ENCODE measurements at regions not wholly inside any gene's neighbourhood (a gene's known extent, or its start where the extent isn't known, plus 50 kb on each side); places are given as distances from the start of the nearest gene placed in this dataset.

DNA sequence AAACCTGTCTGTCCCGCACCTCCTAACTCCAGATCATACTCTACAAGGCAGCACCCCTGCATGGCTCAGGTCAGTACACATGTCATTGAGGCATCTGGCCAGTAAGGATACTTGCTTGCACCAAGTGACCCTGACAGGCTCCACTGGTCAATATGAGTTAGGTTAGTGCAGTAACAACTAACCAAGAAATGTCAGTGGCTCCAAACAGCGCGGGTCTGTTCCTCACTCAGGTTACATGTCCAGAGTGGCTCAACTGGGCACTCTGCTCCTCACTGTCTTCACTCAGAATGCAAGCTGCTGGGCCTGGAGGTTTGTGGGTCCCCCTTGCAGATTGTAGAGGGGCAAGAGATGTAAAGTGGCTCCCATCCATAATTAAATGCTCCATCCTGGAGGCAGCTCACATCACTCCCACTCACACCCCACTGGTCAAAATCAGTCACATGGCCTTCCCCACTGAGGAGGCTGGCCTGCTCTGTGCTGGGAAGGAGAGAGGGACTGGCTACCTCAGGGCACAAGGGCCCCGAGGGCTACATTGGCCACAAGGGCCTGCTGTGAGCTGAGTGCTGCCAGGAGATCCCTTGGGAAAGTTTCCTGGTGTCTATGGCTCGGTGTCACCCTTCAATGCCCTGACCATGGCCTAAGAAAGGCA is 109.1 kb upstream of the GDF10 start:
- no peak for DNase-seq
- Mint-ChIP-seq H3K4me3 (no peak overlapping the region), H3K9me3 (no peaks in the 10 kb centered on the region), H3K4me1 (ENCODE audit: low read depth) (no peaks in the 10 kb centered on the region), H3K36me3 (ENCODE audit: low read depth) (no peaks in the 10 kb centered on the region), H3K27ac (no peak overlapping the region), H3K27me3 (ENCODE audit: insufficient read depth) (peaks cover 37% of the 10 kb centered on the region)
- TF ChIP-seq CTCF (IDR thresholded peaks at IDR 0.05), result no peak

- no peaks in the 10 kb centered on the region for H3K9me3 Mint-ChIP-seq
Observed at GRCh38 chr10:47192273-47192672, 107.7 kb upstream of the GDF10 start.

DNA sequence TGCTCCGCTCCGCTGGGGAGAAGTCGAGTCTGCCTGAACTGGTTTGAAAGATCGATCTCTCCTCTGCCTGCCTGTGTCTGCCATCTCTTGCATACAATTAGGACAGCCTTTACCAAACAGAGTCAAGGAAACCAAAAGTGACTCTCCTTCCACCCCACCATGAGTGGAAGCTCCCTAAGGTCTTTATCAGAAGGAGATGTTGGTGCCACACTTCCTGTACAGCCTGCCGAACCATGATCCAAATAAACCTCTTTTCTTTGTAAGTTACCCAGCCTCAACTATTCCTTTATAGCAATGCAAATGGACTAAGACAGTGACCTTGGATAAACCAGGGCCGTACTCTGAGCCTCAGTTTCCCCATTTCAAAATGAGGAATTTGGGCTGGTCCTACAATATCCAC is 106.3 kb upstream of the GDF10 start:
- Mint-ChIP-seq H3K27me3 (ENCODE audit: insufficient read depth) (peaks cover 27% of the 10 kb centered on the region), H3K36me3 (ENCODE audit: low read depth) (no peaks in the 10 kb centered on the region), H3K9me3 (no peaks in the 10 kb centered on the region), H3K27ac (no peak overlapping the region), H3K4me3 (no peak overlapping the region), H3K4me1 (ENCODE audit: low read depth) (no peaks in the 10 kb centered on the region)
- no peak for DNase-seq
- TF ChIP-seq CTCF (IDR thresholded peaks at IDR 0.05), result no peak

More at GRCh38 chr10:47192273-47192672, 107.7 kb upstream of the GDF10 start:
- no peak for DNase-seq
- H3K27ac Mint-ChIP-seq, result no peak overlapping the region
- H3K4me1 Mint-ChIP-seq (ENCODE audit: low read depth), result no peaks in the 10 kb centered on the region
- H3K4me3 Mint-ChIP-seq, result no peak overlapping the region
- H3K27me3 Mint-ChIP-seq (ENCODE audit: insufficient read depth), result peaks cover 29% of the 10 kb centered on the region
- no peaks in the 10 kb centered on the region for H3K36me3 Mint-ChIP-seq (ENCODE audit: low read depth)
- TF ChIP-seq CTCF (IDR thresholded peaks at IDR 0.05), result no peak

DNA sequence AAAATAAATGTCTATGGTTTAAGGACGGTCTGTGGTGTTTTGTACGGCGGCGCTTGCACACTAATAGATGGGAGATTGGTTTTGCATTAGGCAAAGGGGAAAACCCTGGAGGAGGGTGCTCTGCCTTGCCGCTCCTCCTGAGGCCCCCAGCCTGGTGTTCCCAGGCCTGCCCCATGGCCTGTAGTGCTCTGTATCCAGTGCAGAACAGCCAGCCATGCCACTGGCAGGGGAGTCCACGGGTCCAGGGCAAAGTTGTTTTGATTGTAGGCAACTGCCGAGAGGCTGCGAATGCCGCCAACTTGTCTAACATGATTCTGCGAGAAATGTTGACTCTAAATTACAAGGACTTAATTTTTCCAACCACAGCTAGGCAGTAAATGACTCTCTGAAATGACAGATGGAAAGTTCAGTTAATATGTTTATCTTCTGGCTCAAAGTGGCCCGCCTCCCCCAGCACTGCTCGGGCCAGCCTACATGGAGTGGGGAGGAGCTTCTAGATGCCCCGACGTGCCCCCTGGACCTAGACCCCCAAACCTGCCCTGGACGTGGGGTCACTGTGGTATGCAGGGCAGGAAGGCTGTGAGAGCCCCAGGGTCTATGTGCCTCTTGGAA is 104.6 kb upstream of the GDF10 start:
- Mint-ChIP-seq H3K4me1 (ENCODE audit: low read depth) (no peaks in the 10 kb centered on the region), H3K36me3 (ENCODE audit: low read depth) (no peaks in the 10 kb centered on the region), H3K9me3 (no peaks in the 10 kb centered on the region), H3K4me3 (no peak overlapping the region), H3K27me3 (ENCODE audit: insufficient read depth) (peaks cover 23% of the 10 kb centered on the region), H3K27ac (no peak overlapping the region)
- DNase-seq, result no peak
- TF ChIP-seq CTCF (IDR thresholded peaks at IDR 0.05), result no peak

DNA sequence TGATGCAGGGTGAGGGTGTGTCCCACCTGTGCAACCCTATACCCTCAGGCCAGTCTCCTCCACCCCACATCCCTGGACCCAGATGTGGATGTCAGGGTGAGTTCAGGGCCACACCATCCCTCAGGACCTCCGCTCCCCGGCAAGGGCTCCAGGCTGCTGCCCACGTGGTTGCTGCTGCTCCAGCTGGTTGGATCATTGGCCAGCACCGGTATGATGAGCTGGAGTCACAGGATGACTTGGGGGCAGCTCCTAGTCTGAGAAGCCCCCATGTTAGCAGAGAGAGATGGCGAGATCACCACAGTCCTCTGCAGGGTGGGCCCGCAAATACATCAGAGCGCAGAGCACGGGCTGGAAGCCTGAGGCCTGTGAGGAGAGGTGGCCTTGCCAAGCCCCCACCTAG is 103.3 kb upstream of the GDF10 start:
- TF ChIP-seq CTCF (IDR thresholded peaks at IDR 0.05), result no peak
- no peaks in the 10 kb centered on the region; the same call in 1 of the 2 replicates for H3K9me3 Mint-ChIP-seq
- no peak overlapping the region for H3K27ac Mint-ChIP-seq
- H3K4me1 Mint-ChIP-seq (ENCODE audit: low read depth), result no peaks in the 10 kb centered on the region
- H3K27me3 Mint-ChIP-seq (ENCODE audit: insufficient read depth), result peaks cover 26% of the 10 kb centered on the region
- H3K36me3 Mint-ChIP-seq (ENCODE audit: low read depth), result no peaks in the 10 kb centered on the region
- no peak overlapping the region for H3K4me3 Mint-ChIP-seq
- no peak for DNase-seq
